HCT116 (cell line): ENCODE measurements at regions not wholly inside any gene's neighbourhood (a gene's known extent, or its start where the extent isn't known, plus 50 kb on each side); places are given as distances from the start of the nearest gene placed in this dataset.

Experiments used
- ATAC-seq: fragments of 200-7000 bp; cut with Tn5 transposase; 2 replicates; pipeline ENCODE4 v1.9.1; 2020; ENCODE audit warnings: mild to moderate bottlenecking, moderate library complexity
- BruUV-seq: library from RNA; stranded (reverse); fragments of 400-500 nt; replicated peaks from 2 replicates; lab custom pipeline; 2021; lab: Mats Ljungman, UMichigan
- CTCF ChIA-PET: fragments of 300-600 bp; sonication (Branson Sonifier 250); formaldehyde crosslinking; loops from one replicate; lab custom pipeline; 2021; ENCODE audit warnings: antibody characterized with exemption; lab: Charles Lee
- POLR2A ChIA-PET: fragments of 300-600, 350-600 bp; sonication (Branson Sonifier 250); formaldehyde crosslinking; loops from one replicate; lab custom pipeline; 2021; ENCODE audit warnings: antibody characterized with exemption; lab: Charles Lee
- RAD21 ChIA-PET, 2 experiments: fragments of 300-600 bp; sonication (Branson Sonifier 250); formaldehyde crosslinking; loops; one replicate each; lab custom pipeline; 2023; ENCODE audit warnings: low total read pairs in 2 of 2; ENCODE audit not compliant: uncharacterized antibody in 2 of 2, unreplicated experiment in 2 of 2, low non-redundant PET in 1 of 2; lab: Charles Lee
- DNase-seq: peaks from one replicate; pipeline ENCODE4 v3.0.0-alpha.2; 2010; ENCODE audit warnings: low read depth, low spot score
- H2AFZ ChIP-seq: fragments of 200-600 bp; shearing (Covaris generic), sonication (generic); 2 replicates; pipeline ENCODE4 v1.6.1; 2017; ENCODE audit warnings: low read depth, mixed run types, mixed read lengths, antibody characterized with exemption, low read length; ENCODE audit not compliant: poor library complexity, severe bottlenecking
- H3K27ac ChIP-seq: 2 replicates; pipeline ENCODE4 v1.5.1; 2012; ENCODE audit warnings: low read depth, low read length
- H3K27me3 ChIP-seq: fragments of 200-600 bp; sonication (generic); 2 replicates; pipeline ENCODE4 v1.6.1; 2016; ENCODE audit warnings: mixed run types, low read length, mixed read lengths; ENCODE audit not compliant: insufficient read depth
- H3K36me3 ChIP-seq, 2 experiments: fragments of 200-500 bp in 1 of 2; fragments of 200-600 bp in 1 of 2; sonication (Bioruptor generic) in 1 of 2; sonication (generic) in 1 of 2; 2 replicates each; pipeline versions ENCODE4 v1.5.1 to v1.6.1; 2014 to 2016; ENCODE audit warnings: low read length in 2 of 2, inconsistent platforms in 1 of 2, mixed read lengths in 1 of 2, mixed run types in 1 of 2; ENCODE audit not compliant: insufficient read depth in 2 of 2, control insufficient read depth in 1 of 2
- H3K4me1 ChIP-seq, 2 experiments: fragments of 200-600 bp in 1 of 2; sonication (generic) in 1 of 2; 2 replicates each; pipeline versions ENCODE4 v1.5.1 to v1.6.1; 2012 to 2017; ENCODE audit warnings: low read length in 2 of 2, inconsistent platforms in 1 of 2, mild to moderate bottlenecking in 1 of 2, mixed read lengths in 1 of 2, mixed run types in 1 of 2, moderate library complexity in 1 of 2; ENCODE audit not compliant: insufficient read depth in 2 of 2, control insufficient read depth in 1 of 2
- H3K4me2 ChIP-seq: fragments of 200-600 bp; sonication (generic); 2 replicates; pipeline ENCODE4 v1.6.1; 2017; ENCODE audit warnings: mixed run types, low read length, mixed read lengths
- H3K4me3 ChIP-seq, 2 experiments: fragments of 200-600 bp in 1 of 2; sonication (generic) in 1 of 2; replicated peaks in 1 of 2; 2 replicates each; pipeline ENCODE4 v1.5.1; 2011 to 2016; ENCODE audit warnings: low read length in 2 of 2, control low read depth in 1 of 2, low read depth in 1 of 2, mild to moderate bottlenecking in 1 of 2, mixed read lengths in 1 of 2, mixed run types in 1 of 2
- H3K79me2 ChIP-seq: fragments of 200-600 bp; sonication (generic); 2 replicates; pipeline ENCODE4 v1.6.1; 2017; ENCODE audit warnings: mild to moderate bottlenecking, mixed run types, low read length, moderate library complexity, mixed read lengths; ENCODE audit not compliant: insufficient read depth
- H3K9ac ChIP-seq: fragments of 200-600 bp; sonication (generic); 2 replicates; pipeline ENCODE4 v1.6.1; 2016; ENCODE audit warnings: low read length, mixed read lengths
- H3K9me2 ChIP-seq: fragments of 200-600 bp; sonication (generic), shearing (Covaris generic); 2 replicates; pipeline ENCODE4 v1.6.1; 2017; ENCODE audit warnings: mixed run types, mild to moderate bottlenecking, moderate library complexity; ENCODE audit not compliant: insufficient read depth
- H3K9me3 ChIP-seq, 2 experiments: fragments of 200-500 bp in 1 of 2; fragments of 200-600 bp in 1 of 2; sonication (Bioruptor generic) in 1 of 2; sonication (generic) in 1 of 2; 2 replicates each; pipeline ENCODE4 v1.6.1; 2014 to 2017; ENCODE audit warnings: low read length in 2 of 2, mixed read lengths in 2 of 2, inconsistent platforms in 1 of 2, low read depth in 1 of 2, mild to moderate bottlenecking in 1 of 2, mixed run types in 1 of 2, moderate library complexity in 1 of 2; ENCODE audit not compliant: control insufficient read depth in 1 of 2, insufficient read depth in 1 of 2
- H4K20me1 ChIP-seq: fragments of 200-600 bp; sonication (generic), shearing (Covaris generic); 2 replicates; pipeline ENCODE4 v1.6.1; 2017; ENCODE audit warnings: mixed run types, mild to moderate bottlenecking, moderate library complexity; ENCODE audit not compliant: insufficient read depth
- ATF3 ChIP-seq: IDR thresholded peaks from 2 replicates; pipeline ENCODE4 v1.6.1; 2012
- CBX3 ChIP-seq: IDR thresholded peaks from 2 replicates; pipeline ENCODE4 v1.6.1; 2012; ENCODE audit warnings: low read depth
- CEBPB ChIP-seq: IDR thresholded peaks from 2 replicates; pipeline ENCODE4 v1.6.1; 2012; ENCODE audit warnings: low read depth
- ELF1 ChIP-seq: IDR thresholded peaks from 2 replicates; pipeline ENCODE4 v1.6.1; 2012; ENCODE audit warnings: low read depth, borderline replicate concordance
- EZH2 ChIP-seq: fragments of 200-600 bp; sonication (generic); IDR thresholded peaks from 2 replicates; pipeline ENCODE4 v1.6.1; 2017; ENCODE audit warnings: antibody characterized with exemption, mixed run types
- EZH2phosphoT487 ChIP-seq: fragments of 200-600 bp; IDR thresholded peaks from 2 replicates; pipeline ENCODE4 v1.6.1; 2018; ENCODE audit warnings: antibody characterized with exemption, borderline replicate concordance
- FOSL1 ChIP-seq: IDR thresholded peaks from 2 replicates; pipeline ENCODE4 v1.6.1; 2012; ENCODE audit warnings: low read depth
- JUND ChIP-seq: IDR thresholded peaks from 2 replicates; pipeline ENCODE4 v1.6.1; 2012
- MAX ChIP-seq: IDR thresholded peaks from 2 replicates; pipeline ENCODE4 v1.6.1; 2012
- POLR2AphosphoS5 ChIP-seq: IDR thresholded peaks from 2 replicates; pipeline ENCODE4 v1.6.1; 2011; ENCODE audit warnings: mild to moderate bottlenecking, low read depth, low read length, moderate library complexity
- RAD21 ChIP-seq: IDR thresholded peaks from 2 replicates; pipeline ENCODE4 v1.6.1; 2012; ENCODE audit warnings: low read depth, mild to moderate bottlenecking
- REST ChIP-seq: IDR thresholded peaks from 2 replicates; pipeline ENCODE4 v1.6.1; 2012; ENCODE audit warnings: low read depth
- SIN3A ChIP-seq: IDR thresholded peaks from 2 replicates; pipeline ENCODE4 v1.6.1; 2012; ENCODE audit warnings: low read depth
- SRF ChIP-seq: IDR thresholded peaks from 2 replicates; pipeline ENCODE4 v1.6.1; 2012; ENCODE audit warnings: low read depth
- TCF7L2 ChIP-seq: IDR thresholded peaks from 2 replicates; pipeline ENCODE4 v1.7.0; 2011; ENCODE audit warnings: borderline replicate concordance, inconsistent platforms; ENCODE audit not compliant: insufficient read depth, insufficient read length; ENCODE audit errors: extremely low read depth
- YY1 ChIP-seq: IDR thresholded peaks from 2 replicates; pipeline ENCODE4 v1.6.1; 2011; ENCODE audit warnings: low read length, low read depth, moderate library complexity, mild to moderate bottlenecking; ENCODE audit not compliant: insufficient replicate concordance; ENCODE audit errors: extremely low read depth
- intact Hi-C: fragments of 100-400 bp; cut with micrococcal nuclease; formaldehyde crosslinking; loops from 2 replicates; pipeline ENCODE4 v1.10.0; 2022
- TF ChIP-seq, protein P1 (sequence below), 3 experiments: fragments of 200-600 bp in 1 of 3; sonication (generic) in 1 of 3; IDR thresholded peaks in 2 of 3; conservative IDR thresholded peaks in 1 of 3; 2 replicates each; pipeline ENCODE4 v1.5.1; 2012 to 2017; ENCODE audit warnings: low read depth in 2 of 3, low read length in 2 of 3, antibody characterized with exemption in 1 of 3, borderline replicate concordance in 1 of 3, control low read depth in 1 of 3, mild to moderate bottlenecking in 1 of 3, mixed read lengths in 1 of 3, mixed run types in 1 of 3, moderate library complexity in 1 of 3; ENCODE audit not compliant: insufficient read depth in 1 of 3
- TF ChIP-seq, protein P2 (sequence below): IDR thresholded peaks from 2 replicates; pipeline ENCODE4 v1.6.1; 2011; ENCODE audit warnings: mild to moderate bottlenecking, low read length, moderate library complexity; ENCODE audit not compliant: insufficient replicate concordance; ENCODE audit errors: extremely low read depth

DNA sequence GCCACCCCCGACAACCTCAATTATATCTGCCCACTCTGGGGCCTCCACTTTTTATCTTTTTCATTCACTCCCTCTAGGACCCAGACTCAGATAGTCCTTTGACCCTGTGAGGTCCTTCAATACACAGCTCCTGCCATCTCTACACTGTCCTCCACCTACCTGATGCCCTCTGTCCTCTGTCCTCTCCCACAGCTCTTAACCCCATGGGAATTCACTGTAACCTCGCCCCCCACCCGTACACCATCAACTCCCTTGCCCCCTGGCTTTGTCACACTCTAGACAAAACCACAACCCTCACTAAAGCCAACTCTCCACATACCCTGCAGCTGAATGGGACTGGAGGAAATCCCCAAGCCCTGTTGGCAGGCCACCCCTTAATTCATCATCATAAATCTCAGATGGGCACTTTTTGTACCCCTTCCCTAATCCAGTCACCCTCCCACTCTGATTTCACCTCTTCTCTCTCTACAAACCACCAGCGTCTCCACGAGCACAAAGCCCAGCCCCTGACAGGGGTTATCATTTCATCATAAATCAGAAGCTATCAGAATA is 52.3 kb upstream of the ENPP6 start:
- ATAC-seq (no peak), DNase-seq (no peak)
- no peak overlapping the region for H3K4me3 ChIP-seq
- TF ChIP-seq CEBPB (no peak), YY1 (no peak), EZH2phosphoT487 (no peak), JUND (no peak), EZH2 (no peak), TCF7L2 (no peak), FOSL1 (no peak), MAX (no peak), POLR2AphosphoS5 (no peak), CBX3 (no peak), REST (no peak), SRF (no peak), ELF1 (no peak), ATF3 (no peak), RAD21 (no peak), SIN3A (no peak)
- TF ChIP-seq, protein P1, sequence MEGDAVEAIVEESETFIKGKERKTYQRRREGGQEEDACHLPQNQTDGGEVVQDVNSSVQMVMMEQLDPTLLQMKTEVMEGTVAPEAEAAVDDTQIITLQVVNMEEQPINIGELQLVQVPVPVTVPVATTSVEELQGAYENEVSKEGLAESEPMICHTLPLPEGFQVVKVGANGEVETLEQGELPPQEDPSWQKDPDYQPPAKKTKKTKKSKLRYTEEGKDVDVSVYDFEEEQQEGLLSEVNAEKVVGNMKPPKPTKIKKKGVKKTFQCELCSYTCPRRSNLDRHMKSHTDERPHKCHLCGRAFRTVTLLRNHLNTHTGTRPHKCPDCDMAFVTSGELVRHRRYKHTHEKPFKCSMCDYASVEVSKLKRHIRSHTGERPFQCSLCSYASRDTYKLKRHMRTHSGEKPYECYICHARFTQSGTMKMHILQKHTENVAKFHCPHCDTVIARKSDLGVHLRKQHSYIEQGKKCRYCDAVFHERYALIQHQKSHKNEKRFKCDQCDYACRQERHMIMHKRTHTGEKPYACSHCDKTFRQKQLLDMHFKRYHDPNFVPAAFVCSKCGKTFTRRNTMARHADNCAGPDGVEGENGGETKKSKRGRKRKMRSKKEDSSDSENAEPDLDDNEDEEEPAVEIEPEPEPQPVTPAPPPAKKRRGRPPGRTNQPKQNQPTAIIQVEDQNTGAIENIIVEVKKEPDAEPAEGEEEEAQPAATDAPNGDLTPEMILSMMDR (IDR thresholded peaks at IDR 0.05 in 2 of 3, conservative IDR thresholded peaks at IDR 0.05 in 1 of 3; ENCODE audit: borderline replicate concordance in 1 of 3, insufficient read depth in 1 of 3, low read depth in 2 of 3, low read length in 2 of 3) = no peak
- TF ChIP-seq, protein P2, sequence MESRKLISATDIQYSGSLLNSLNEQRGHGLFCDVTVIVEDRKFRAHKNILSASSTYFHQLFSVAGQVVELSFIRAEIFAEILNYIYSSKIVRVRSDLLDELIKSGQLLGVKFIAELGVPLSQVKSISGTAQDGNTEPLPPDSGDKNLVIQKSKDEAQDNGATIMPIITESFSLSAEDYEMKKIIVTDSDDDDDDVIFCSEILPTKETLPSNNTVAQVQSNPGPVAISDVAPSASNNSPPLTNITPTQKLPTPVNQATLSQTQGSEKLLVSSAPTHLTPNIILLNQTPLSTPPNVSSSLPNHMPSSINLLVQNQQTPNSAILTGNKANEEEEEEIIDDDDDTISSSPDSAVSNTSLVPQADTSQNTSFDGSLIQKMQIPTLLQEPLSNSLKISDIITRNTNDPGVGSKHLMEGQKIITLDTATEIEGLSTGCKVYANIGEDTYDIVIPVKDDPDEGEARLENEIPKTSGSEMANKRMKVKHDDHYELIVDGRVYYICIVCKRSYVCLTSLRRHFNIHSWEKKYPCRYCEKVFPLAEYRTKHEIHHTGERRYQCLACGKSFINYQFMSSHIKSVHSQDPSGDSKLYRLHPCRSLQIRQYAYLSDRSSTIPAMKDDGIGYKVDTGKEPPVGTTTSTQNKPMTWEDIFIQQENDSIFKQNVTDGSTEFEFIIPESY = no peak
- no peak overlapping the region for H3K9ac ChIP-seq
- no peaks in the 10 kb centered on the region for H3K36me3 ChIP-seq
- BruUV-seq = no TSS peak
- no peaks in the 10 kb centered on the region for H3K9me2 ChIP-seq
- ChIA-PET RAD21 (no interaction called here), POLR2A (no interaction called here), CTCF (no interaction called here)
- no peak overlapping the region for H3K4me2 ChIP-seq
- no peak overlapping the region for H3K27ac ChIP-seq
- H3K79me2 ChIP-seq = no peaks in the 10 kb centered on the region
- no peak overlapping the region for H2AFZ ChIP-seq
- no peaks in the 10 kb centered on the region for H3K27me3 ChIP-seq
- intact Hi-C loops = loop anchor here (2.0 to 10.0 kb wide), 2 partner anchors 379 to 465 kb away; partner anchors contain the start of genes CASP3, CENPU and PRIMPOL
- no peaks in the 10 kb centered on the region for H4K20me1 ChIP-seq
- H3K4me1 ChIP-seq = peaks cover 0 to 27% of the 10 kb centered on the region in 2 experiments; a peak in 1 of 4 replicates
- H3K9me3 ChIP-seq = no peaks in the 10 kb centered on the region
